ELF-1 (cell line): ENCODE measurements at regions not wholly inside any gene's neighbourhood (a gene's known extent, or its start where the extent isn't known, plus 50 kb on each side); places are given as distances from the start of the nearest gene placed in this dataset.
A peak's percentile ranks its signal among the peaks of the same experiment; 100 is the strongest.
"Not testable (repeated sequence)": the region's sequence is repeated elsewhere in the genome, so short reads cannot be mapped to it uniquely, and the experiment has no call there.

Experiments
- DNase-seq: peaks from one replicate; pipeline ENCODE4 v3.0.0-alpha.2; 2016; ENCODE audit warnings: low read depth, low spot score

- DNase-seq, result not testable (repeated sequence)
Measured at GRCh38 chr4:183044924-183045640, 54.0 kb upstream of the WWC2 start.

- DNase-seq, result no peak
Measured at GRCh38 chr4:183038436-183038835, 60.6 kb upstream of the WWC2 start.

GRCh38 chr4:183035726-183036415 is 63.2 kb upstream of the WWC2 start:
- DNase-seq, result peak; percentile 77

GRCh38 chr4:183035256-183035655 is 63.8 kb upstream of the WWC2 start:
- DNase-seq, result peak; percentile 22

- DNase-seq, result no peak
Measured at GRCh38 chr4:183030823-183031222, 68.2 kb upstream of the WWC2 start.

GRCh38 chr4:183030309-183030708 is 68.7 kb upstream of the WWC2 start:
- DNase-seq, result no peak

GRCh38 chr4:183029365-183029764 is 69.7 kb upstream of the WWC2 start:
- no peak for DNase-seq

GRCh38 chr4:183026701-183027100 is 72.4 kb upstream of the WWC2 start:
- no peak for DNase-seq

GRCh38 chr4:183022617-183023016 is 76.4 kb upstream of the WWC2 start:
- DNase-seq, result no peak

- no peak for DNase-seq
Measured at GRCh38 chr4:183017962-183018361, 81.1 kb upstream of the WWC2 start.

- DNase-seq, result no peak
Measured at GRCh38 chr4:183014361-183015084, 84.5 kb upstream of the WWC2 start.

GRCh38 chr4:183013730-183014002 is 85.4 kb upstream of the WWC2 start:
- no peak for DNase-seq

GRCh38 chr4:183012879-183013729 is 86.0 kb upstream of the WWC2 start:
- peak; percentile 10 for DNase-seq

GRCh38 chr4:183011213-183011907 is 87.7 kb upstream of the WWC2 start:
- DNase-seq, result no peak

GRCh38 chr4:183008492-183008891 is 90.6 kb upstream of the WWC2 start:
- DNase-seq, result peak; percentile 18

- not testable (repeated sequence) for DNase-seq
Measured at GRCh38 chr4:183004370-183004769, 87.2 kb upstream of the DCTD start.

- no peak for DNase-seq
Measured at GRCh38 chr4:182994171-182994570, 77.0 kb upstream of the DCTD start.

- DNase-seq, result peak; percentile 32
Measured at GRCh38 chr4:182978152-182978827, 61.1 kb upstream of the DCTD start.

- DNase-seq, result no peak
Measured at GRCh38 chr4:182975806-182976205, 58.6 kb upstream of the DCTD start.

- no peak for DNase-seq
Measured at GRCh38 chr4:182973941-182974340, 56.8 kb upstream of the DCTD start.

GRCh38 chr4:182973511-182973911 is 56.3 kb upstream of the DCTD start:
- no peak for DNase-seq
